ENCODE measurements at regions not wholly inside any gene's neighbourhood (a gene's known extent, or its start where the extent isn't known, plus 50 kb on each side); places are given as distances from the start of the nearest gene placed in this dataset.

- no peak overlapping the region for H3K4me3 ChIP-seq
- DNase-seq: no peak
- TF ChIP-seq POLR2A (IDR thresholded peaks at IDR 0.05) (no peak), CTCF (IDR thresholded peaks at IDR 0.05) (no peak)
- WGBS (ENCODE audit: insufficient coverage, low coverage, low lambda C conversion rate, missing lambda C conversion rate): 88% methylated on average over 1 of the region's 2 CpGs
- no peaks in the 10 kb centered on the region for H3K36me3 ChIP-seq
- H3K27ac ChIP-seq: no peak overlapping the region
- no peaks in the 10 kb centered on the region for H3K4me1 ChIP-seq
- H3K9me3 ChIP-seq: no peaks in the 10 kb centered on the region
- no peaks in the 10 kb centered on the region for H3K27me3 ChIP-seq
- no peak for ATAC-seq
- intact Hi-C loops (cut with DNase I): no loop called here
Observed at GRCh38 chr5:138648841-138649240, 73.6 kb upstream of the HSPA9 start.

- no peaks in the 10 kb centered on the region for H3K27me3 ChIP-seq
- no peaks in the 10 kb centered on the region for H3K9me3 ChIP-seq
- no peaks in the 10 kb centered on the region for H3K4me1 ChIP-seq
- ATAC-seq: no peak
- intact Hi-C loops (cut with DNase I): no loop called here
- no peak overlapping the region for H3K4me3 ChIP-seq
- 87% methylated on average over 4 of the region's 5 CpGs for WGBS (ENCODE audit: insufficient coverage, low coverage, low lambda C conversion rate, missing lambda C conversion rate)
- no peak for DNase-seq
- H3K27ac ChIP-seq: no peak overlapping the region
- no peak for TF ChIP-seq CTCF (IDR thresholded peaks at IDR 0.05)
- no peak for TF ChIP-seq POLR2A (IDR thresholded peaks at IDR 0.05)
- H3K36me3 ChIP-seq: no peaks in the 10 kb centered on the region
Observed at GRCh38 chr5:138647794-138648410, 72.7 kb upstream of the HSPA9 start.

- intact Hi-C loops (cut with DNase I): no loop called here
- Histone ChIP-seq H3K9me3 (no peaks in the 10 kb centered on the region), H3K36me3 (no peaks in the 10 kb centered on the region), H3K27ac (no peak overlapping the region), H3K27me3 (no peaks in the 10 kb centered on the region), H3K4me1 (no peaks in the 10 kb centered on the region), H3K4me3 (no peak overlapping the region)
- DNase-seq (no peak), ATAC-seq (peak in 1 of 4 donors; percentile 7)
- WGBS (ENCODE audit: insufficient coverage, low coverage, low lambda C conversion rate, missing lambda C conversion rate): 70% methylated on average over 4 of the region's 5 CpGs
- no peak for TF ChIP-seq CTCF (IDR thresholded peaks at IDR 0.05)
- no peak for TF ChIP-seq POLR2A (IDR thresholded peaks at IDR 0.05)
Observed at GRCh38 chr5:138647261-138647788, 72.1 kb upstream of the HSPA9 start.

GRCh38 chr5:138646671-138647070 lies 71.5 kb upstream of the HSPA9 start:
- Histone ChIP-seq H3K4me3 (no peak overlapping the region), H3K27ac (no peak overlapping the region), H3K9me3 (no peaks in the 10 kb centered on the region), H3K27me3 (no peaks in the 10 kb centered on the region), H3K36me3 (no peaks in the 10 kb centered on the region), H3K4me1 (no peaks in the 10 kb centered on the region)
- WGBS (ENCODE audit: insufficient coverage, low coverage, low lambda C conversion rate, missing lambda C conversion rate): 40% methylated on average over 1 of the region's 11 CpGs
- no peak for DNase-seq
- no peak for ATAC-seq
- intact Hi-C loops (cut with DNase I): no loop called here
- TF ChIP-seq POLR2A (IDR thresholded peaks at IDR 0.05) (no peak), CTCF (IDR thresholded peaks at IDR 0.05) (no peak)
